IMR-90 (cell line): ENCODE measurements at regions not wholly inside any gene's neighbourhood (a gene's known extent, or its start where the extent isn't known, plus 50 kb on each side); places are given as distances from the start of the nearest gene placed in this dataset.

Experiments
- ATAC-seq: fragments of 200-7000 bp; cut with Tn5 transposase; 2 replicates; pipeline ENCODE4 v1.9.1; 2020; ENCODE audit warnings: low read depth, mild to moderate bottlenecking, moderate library complexity
- BruUV-seq: library from RNA; stranded (reverse); fragments of 400-500 nt; replicated peaks from 2 replicates; lab custom pipeline; 2021; lab: Mats Ljungman, UMichigan
- CTCF ChIA-PET: fragments of 300-600 bp; formaldehyde crosslinking; extraction: SDS; loops from one replicate; lab custom pipeline; 2021; ENCODE audit warnings: antibody characterized with exemption; lab: Yijun Ruan, JAX
- POLR2A ChIA-PET: fragments of 300-600 bp; sonication (Branson Sonifier 250); formaldehyde crosslinking; loops from one replicate; lab custom pipeline; 2022; ENCODE audit warnings: antibody characterized with exemption; ENCODE audit not compliant: unreplicated experiment; lab: Charles Lee
- DNase-seq: peaks from one replicate; pipeline ENCODE4 v3.0.0; 2013
- H2AFZ ChIP-seq: replicated peaks from 2 replicates; pipeline ENCODE3; 2013; ENCODE audit warnings: low read length, mild to moderate bottlenecking; ENCODE audit not compliant: poor library complexity
- H2AK5ac ChIP-seq: 2 replicates; pipeline ENCODE4 v1.6.1; 2013; ENCODE audit warnings: low read depth, low read length, inconsistent platforms
- H2AK9ac ChIP-seq: replicated peaks from 2 replicates; pipeline ENCODE3; 2013; ENCODE audit warnings: mild to moderate bottlenecking, low read depth, low read length, moderate library complexity; ENCODE audit not compliant: poor library complexity
- H2BK120ac ChIP-seq: 2 replicates; pipeline ENCODE4 v1.6.1; 2013; ENCODE audit warnings: low read depth, low read length, inconsistent platforms
- H2BK15ac ChIP-seq: 3 replicates; pipeline ENCODE4 v1.6.1; 2013; ENCODE audit warnings: low read depth, low read length, inconsistent platforms
- H2BK20ac ChIP-seq: 2 replicates; pipeline ENCODE4 v1.6.1; 2013; ENCODE audit warnings: low read depth, mild to moderate bottlenecking, inconsistent platforms, low read length, moderate library complexity
- H2BK5ac ChIP-seq: 2 replicates; pipeline ENCODE4 v1.6.1; 2013; ENCODE audit warnings: mild to moderate bottlenecking, low read depth, low read length, inconsistent platforms; ENCODE audit not compliant: poor library complexity, severe bottlenecking
- H3K14ac ChIP-seq: replicated peaks from 2 replicates; pipeline ENCODE4 v1.6.1; 2013; ENCODE audit warnings: low read depth, low read length, inconsistent platforms
- H3K18ac ChIP-seq: 2 replicates; pipeline ENCODE4 v1.6.1; 2013; ENCODE audit warnings: low read depth, low read length, control low read depth
- H3K23ac ChIP-seq: 2 replicates; pipeline ENCODE4 v1.6.1; 2013; ENCODE audit warnings: low read depth, low read length, inconsistent platforms
- H3K27ac ChIP-seq: 2 replicates; pipeline ENCODE4 v1.5.1; 2013; ENCODE audit warnings: mild to moderate bottlenecking, control low read depth, low read length; ENCODE audit not compliant: insufficient read depth
- H3K27me3 ChIP-seq: 2 replicates; pipeline ENCODE4 v1.6.1; 2013; ENCODE audit warnings: low read length; ENCODE audit not compliant: control insufficient read depth, insufficient read depth
- H3K36me3 ChIP-seq: 2 replicates; pipeline ENCODE4 v1.6.1; 2013; ENCODE audit warnings: low read length, mixed read lengths; ENCODE audit not compliant: control insufficient read depth, insufficient read depth
- H3K4ac ChIP-seq: 2 replicates; pipeline ENCODE4 v1.6.1; 2013; ENCODE audit warnings: low read depth, low read length, inconsistent platforms
- H3K4me1 ChIP-seq: 2 replicates; pipeline ENCODE4 v1.6.1; 2013; ENCODE audit warnings: low read length, mixed read lengths; ENCODE audit not compliant: control insufficient read depth, insufficient read depth
- H3K4me2 ChIP-seq: 2 replicates; pipeline ENCODE4 v1.6.1; 2013; ENCODE audit warnings: low read depth, mild to moderate bottlenecking, control low read depth, low read length, moderate library complexity
- H3K4me3 ChIP-seq: 2 replicates; pipeline ENCODE4 v1.5.1; 2013; ENCODE audit warnings: low read depth, mild to moderate bottlenecking, control low read depth, low read length, moderate library complexity; ENCODE audit not compliant: insufficient read depth
- H3K56ac ChIP-seq: 2 replicates; pipeline ENCODE4 v1.6.1; 2013; ENCODE audit warnings: low read length, inconsistent platforms; ENCODE audit not compliant: insufficient read depth; ENCODE audit errors: extremely low read depth
- H3K79me1 ChIP-seq, 2 experiments: 2 replicates each; pipeline ENCODE4 v1.6.1; 2013; ENCODE audit warnings: low read length in 2 of 2, inconsistent platforms in 1 of 2, low read depth in 1 of 2
- H3K9ac ChIP-seq: 2 replicates; pipeline ENCODE4 v1.6.1; 2013; ENCODE audit warnings: low read depth, low read length, control low read depth
- H3K9me1 ChIP-seq: 2 replicates; pipeline ENCODE4 v1.6.1; 2013; ENCODE audit warnings: low read length, inconsistent platforms; ENCODE audit not compliant: insufficient read depth
- H3K9me3 ChIP-seq: 2 replicates; pipeline ENCODE4 v1.6.1; 2013; ENCODE audit warnings: low read length; ENCODE audit not compliant: control insufficient read depth, insufficient read depth
- H4K20me1 ChIP-seq: 2 replicates; pipeline ENCODE4 v1.6.1; 2013; ENCODE audit warnings: low read length, inconsistent platforms; ENCODE audit not compliant: insufficient read depth
- H4K5ac ChIP-seq: 2 replicates; pipeline ENCODE4 v1.6.1; 2013; ENCODE audit warnings: mild to moderate bottlenecking, low read depth, low read length, control low read depth
- H4K8ac ChIP-seq, 2 experiments: 2 replicates each; pipeline ENCODE4 v1.6.1; 2013; ENCODE audit warnings: low read depth in 2 of 2, low read length in 2 of 2, control low read depth in 1 of 2, inconsistent platforms in 1 of 2
- H4K91ac ChIP-seq: 2 replicates; pipeline ENCODE4 v1.6.1; 2013; ENCODE audit warnings: low read depth, low read length, inconsistent platforms; ENCODE audit not compliant: insufficient read depth
- BHLHE40 ChIP-seq: fragments of 150-350 bp; IDR thresholded peaks from 2 replicates; pipeline ENCODE4 v1.6.1; 2016; ENCODE audit warnings: mild to moderate bottlenecking, low read depth, low read length
- CEBPB ChIP-seq: IDR thresholded peaks from 2 replicates; pipeline ENCODE4 v1.6.1; 2012; ENCODE audit warnings: low read depth, low read length, improper control_type of control experiment
- CHD1 ChIP-seq: IDR thresholded peaks from 2 replicates; pipeline ENCODE4 v1.6.1; 2012; ENCODE audit warnings: low read depth, low read length, improper control_type of control experiment
- CTCF ChIP-seq: conservative IDR thresholded peaks from 2 replicates; pipeline ENCODE4 v1.5.1; 2012; ENCODE audit warnings: mild to moderate bottlenecking, low read depth, low read length, improper control_type of control experiment
- FOS ChIP-seq: fragments of 150-350 bp; IDR thresholded peaks from 2 replicates; pipeline ENCODE4 v1.6.1; 2016; ENCODE audit warnings: low read depth, low read length
- MAFK ChIP-seq: IDR thresholded peaks from 2 replicates; pipeline ENCODE4 v1.6.1; 2012; ENCODE audit warnings: low read depth, low read length, improper control_type of control experiment
- MAZ ChIP-seq: IDR thresholded peaks from 2 replicates; pipeline ENCODE4 v1.6.1; 2012; ENCODE audit warnings: low read depth, mild to moderate bottlenecking, low read length, improper control_type of control experiment, moderate library complexity, borderline replicate concordance
- MXI1 ChIP-seq: IDR thresholded peaks from 2 replicates; pipeline ENCODE4 v1.6.1; 2012; ENCODE audit warnings: low read depth, mild to moderate bottlenecking, low read length, moderate library complexity, borderline replicate concordance
- NFE2L2 ChIP-seq: fragments of 150-350 bp; IDR thresholded peaks from 2 replicates; pipeline ENCODE4 v1.6.1; 2016; ENCODE audit warnings: low read depth, mild to moderate bottlenecking, low read length
- POLR2A ChIP-seq: IDR thresholded peaks from 2 replicates; pipeline ENCODE4 v1.6.1; 2012; ENCODE audit warnings: mild to moderate bottlenecking, low read depth, low read length
- RAD21 ChIP-seq: IDR thresholded peaks from 2 replicates; pipeline ENCODE4 v1.6.1; 2012; ENCODE audit warnings: low read length, improper control_type of control experiment
- RCOR1 ChIP-seq: IDR thresholded peaks from 2 replicates; pipeline ENCODE4 v1.6.1; 2012; ENCODE audit warnings: mild to moderate bottlenecking, low read length, improper control_type of control experiment; ENCODE audit not compliant: insufficient replicate concordance
- RFX5 ChIP-seq: IDR thresholded peaks from 2 replicates; pipeline ENCODE4 v1.8.0; 2012; ENCODE audit warnings: low read depth, mild to moderate bottlenecking, low read length, moderate library complexity
- SMC3 ChIP-seq: fragments of 150-350 bp; IDR thresholded peaks from 2 replicates; pipeline ENCODE4 v1.6.1; 2016; ENCODE audit warnings: low read depth, mild to moderate bottlenecking, antibody characterized with exemption, low read length, moderate library complexity
- WGBS, 2 experiments: methylation state at CpG; one replicate each; pipeline versions ENCODE4 v1.1.5 to v1.1.7; 2013; ENCODE audit warnings: missing lambda C conversion rate in 2 of 2; ENCODE audit not compliant: insufficient read length in 1 of 2; ENCODE audit errors: extremely low coverage in 2 of 2; 5-methylcytosine and 5-hydroxymethylcytosine counted together
- dilution Hi-C: fragments of 300-500 bp; cut with HindIII; formaldehyde crosslinking; loops from one replicate; pipeline ENCODE4 v1.14.3; 2018; ENCODE audit warnings: low sequenced_read_pairs; ENCODE audit not compliant: unreplicated experiment
- in situ Hi-C: fragments of 300-500 bp; cut with MboI; formaldehyde crosslinking; loops from 3 replicates; pipeline ENCODE4 v1.14.3; 2019; ENCODE audit warnings: low sequenced_read_pairs, inconsistent platforms, mixed read lengths
- intact Hi-C: fragments of 100-400 bp; cut with micrococcal nuclease; formaldehyde crosslinking; loops from 2 replicates; pipeline ENCODE4 v1.10.0; 2022
- TF ChIP-seq, protein P1 (sequence below): fragments of 150-350 bp; IDR thresholded peaks from 2 replicates; pipeline ENCODE4 v1.6.1; 2017; ENCODE audit warnings: mild to moderate bottlenecking, antibody characterized with exemption, low read length, low read depth

DNA sequence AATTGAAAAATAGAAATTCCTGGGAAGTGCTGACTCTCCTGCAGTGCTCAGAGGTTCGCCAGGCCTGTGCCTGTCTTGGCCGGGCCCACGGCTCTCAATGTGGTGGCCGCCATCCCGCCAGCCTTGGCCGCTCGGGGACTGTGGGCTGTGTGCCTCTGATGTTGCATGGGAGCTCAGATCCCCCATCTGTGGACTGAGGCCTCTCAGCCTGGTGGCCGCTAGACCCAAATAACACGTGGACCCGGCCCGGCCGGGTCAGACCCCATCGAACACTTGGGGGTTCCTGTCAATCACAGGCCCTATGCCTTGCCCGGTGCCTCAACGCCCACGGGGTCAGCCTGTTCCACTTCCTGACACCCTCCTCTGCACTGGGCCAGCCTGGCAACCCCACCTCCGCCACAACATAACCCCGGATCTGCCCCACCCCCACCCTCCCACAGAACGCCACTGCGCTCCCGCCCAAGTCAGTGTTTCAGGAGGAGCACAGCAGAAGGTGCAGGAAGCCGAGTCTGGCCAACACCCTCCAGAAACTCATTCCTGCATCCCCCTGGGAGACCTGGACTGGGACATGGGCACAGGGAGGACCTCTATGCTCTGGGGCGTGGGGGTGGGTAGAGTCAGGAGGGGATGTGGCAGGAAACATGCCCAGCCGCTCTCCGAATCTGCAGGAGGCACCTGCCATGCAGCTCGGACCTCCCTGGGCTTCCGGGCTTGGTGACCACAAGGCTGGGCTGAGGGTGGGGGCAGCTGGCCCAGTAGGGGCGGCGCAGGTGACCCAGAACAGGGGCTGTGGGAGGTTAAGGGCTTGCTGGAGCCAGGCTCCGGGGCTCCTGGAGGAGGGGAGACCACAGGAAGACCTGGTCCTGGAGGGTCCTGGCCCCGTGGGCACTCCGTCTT lies 98.7 kb upstream of the BHLHE23 start:
- 70% methylated on average over 10 of the region's 32 CpGs; no CpG with 5 or more reads in 1 of the 2 experiments for WGBS, 2 experiments
- H3K4me2 ChIP-seq, result no peak overlapping the region
- H2AK9ac ChIP-seq, result no peak overlapping the region
- H3K79me1 ChIP-seq, result no peaks in the 10 kb centered on the region
- no peak overlapping the region for H4K91ac ChIP-seq
- no peaks in the 10 kb centered on the region for H3K9me1 ChIP-seq
- peaks cover 7% of the 10 kb centered on the region; the same call in 1 of the 2 replicates for H3K27me3 ChIP-seq
- H4K8ac ChIP-seq, result no peak overlapping the region
- H3K23ac ChIP-seq, result no peak overlapping the region
- no peak overlapping the region for H2BK20ac ChIP-seq
- no peak overlapping the region for H2AK5ac ChIP-seq
- no peak overlapping the region for H3K56ac ChIP-seq
- H3K18ac ChIP-seq, result no peak overlapping the region
- no peak for ATAC-seq
- H3K4ac ChIP-seq, result no peak overlapping the region
- no peak overlapping the region for H3K27ac ChIP-seq
- H3K9me3 ChIP-seq, result peaks cover 2% of the 10 kb centered on the region; the same call in 1 of the 2 replicates
- no TSS peak for BruUV-seq
- no peak overlapping the region for H2BK120ac ChIP-seq
- no peak overlapping the region for H3K14ac ChIP-seq
- no peak overlapping the region for H4K5ac ChIP-seq
- H3K9ac ChIP-seq, result no peak overlapping the region
- CTCF ChIA-PET, result no interaction called here
- no peak overlapping the region for H2AFZ ChIP-seq
- H3K36me3 ChIP-seq, result no peaks in the 10 kb centered on the region
- no peak overlapping the region for H2BK15ac ChIP-seq
- DNase-seq, result no peak
- dilution Hi-C loops, result no loop called here
- intact Hi-C loops, result no loop called here
- peaks cover 4% of the 10 kb centered on the region; the same call in 1 of the 2 replicates for H3K4me1 ChIP-seq
- POLR2A ChIA-PET, result no interaction called here
- no peak overlapping the region for H2BK5ac ChIP-seq
- no peaks in the 10 kb centered on the region; the same call in 1 of the 2 replicates for H4K20me1 ChIP-seq
- H3K4me3 ChIP-seq, result no peak overlapping the region
- in situ Hi-C loops, result no loop called here
- no peak for TF ChIP-seq CTCF
- TF ChIP-seq RAD21, result no peak
- no peak for TF ChIP-seq BHLHE40
- no peak for TF ChIP-seq MAFK
- TF ChIP-seq FOS, result no peak
- no peak for TF ChIP-seq CEBPB
- no peak for TF ChIP-seq CHD1
- no peak for TF ChIP-seq MXI1
- no peak for TF ChIP-seq RFX5
- TF ChIP-seq MAZ, result no peak
- TF ChIP-seq SMC3, result no peak
- TF ChIP-seq, protein P1, sequence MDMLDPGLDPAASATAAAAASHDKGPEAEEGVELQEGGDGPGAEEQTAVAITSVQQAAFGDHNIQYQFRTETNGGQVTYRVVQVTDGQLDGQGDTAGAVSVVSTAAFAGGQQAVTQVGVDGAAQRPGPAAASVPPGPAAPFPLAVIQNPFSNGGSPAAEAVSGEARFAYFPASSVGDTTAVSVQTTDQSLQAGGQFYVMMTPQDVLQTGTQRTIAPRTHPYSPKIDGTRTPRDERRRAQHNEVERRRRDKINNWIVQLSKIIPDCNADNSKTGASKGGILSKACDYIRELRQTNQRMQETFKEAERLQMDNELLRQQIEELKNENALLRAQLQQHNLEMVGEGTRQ, result no peak
- TF ChIP-seq RCOR1, result no peak
- no peak for TF ChIP-seq POLR2A
- no peak for TF ChIP-seq NFE2L2
